H1 (cell line): ENCODE measurements at regions not wholly inside any gene's neighbourhood (a gene's known extent, or its start where the extent isn't known, plus 50 kb on each side); places are given as distances from the start of the nearest gene placed in this dataset.

Source experiments
- EZH2 ChIP-seq: fragments of 200-600 bp; sonication (generic); IDR thresholded peaks from 2 replicates; pipeline ENCODE4 v1.7.1; 2012; ENCODE audit warnings: low read depth, mild to moderate bottlenecking, moderate library complexity, low read length, inconsistent platforms; ENCODE audit not compliant: severe bottlenecking
- HDAC6 ChIP-seq: IDR thresholded peaks from one replicate; pipeline ENCODE4 v1.7.1; 2012; ENCODE audit warnings: low read depth, mild to moderate bottlenecking, inconsistent platforms, low read length, moderate library complexity
- JUN ChIP-seq: IDR thresholded peaks from 2 replicates; pipeline ENCODE4 v1.6.1; 2011; ENCODE audit warnings: low read depth, mild to moderate bottlenecking, improper control_type of control experiment, low read length
- SP1 ChIP-seq: IDR thresholded peaks from 2 replicates; pipeline ENCODE4 v1.6.1; 2011; ENCODE audit warnings: low read depth, low read length
- TF ChIP-seq, protein P1 (sequence below): IDR thresholded peaks from 2 replicates; pipeline ENCODE4 v1.6.1; 2011; ENCODE audit warnings: low read depth, mild to moderate bottlenecking, low read length; ENCODE audit not compliant: insufficient read depth
- TF ChIP-seq, protein P2 (sequence below), 3 experiments: IDR thresholded peaks; 1 replicate in 2 of 3; 2 replicates in 1 of 3; pipeline versions ENCODE4 v1.5.1 to v1.6.1; 2011; ENCODE audit warnings: low read length in 3 of 3, mild to moderate bottlenecking in 3 of 3, inconsistent platforms in 2 of 3, low read depth in 1 of 3, moderate library complexity in 1 of 3; ENCODE audit not compliant: insufficient read depth in 1 of 3; ENCODE audit errors: control extremely low read depth in 1 of 3

DNA sequence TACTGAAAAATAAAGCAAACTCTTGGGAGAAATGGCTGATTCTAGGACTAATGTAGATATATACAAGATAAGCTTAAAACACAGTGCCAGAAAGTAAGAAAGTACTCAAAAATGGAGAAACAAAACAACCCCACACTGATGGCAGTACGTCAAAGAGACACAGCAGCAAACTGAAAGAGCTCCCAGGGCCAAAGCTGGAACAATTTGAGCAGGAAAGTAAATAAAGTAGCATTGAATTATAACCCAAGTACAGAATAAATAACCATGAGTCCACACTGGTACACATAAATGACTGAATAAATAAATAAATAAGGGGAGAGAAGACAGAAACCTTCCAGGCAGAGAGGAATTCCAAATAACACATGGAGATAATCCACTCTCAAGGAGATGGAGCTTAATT, 120.9 kb downstream of the GLUL start:
- TF ChIP-seq JUN, result no peak
- no peak for TF ChIP-seq SP1
- TF ChIP-seq, protein P1, sequence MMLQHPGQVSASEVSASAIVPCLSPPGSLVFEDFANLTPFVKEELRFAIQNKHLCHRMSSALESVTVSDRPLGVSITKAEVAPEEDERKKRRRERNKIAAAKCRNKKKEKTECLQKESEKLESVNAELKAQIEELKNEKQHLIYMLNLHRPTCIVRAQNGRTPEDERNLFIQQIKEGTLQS, result no peak
- TF ChIP-seq HDAC6, result no peak
- TF ChIP-seq, protein P2, sequence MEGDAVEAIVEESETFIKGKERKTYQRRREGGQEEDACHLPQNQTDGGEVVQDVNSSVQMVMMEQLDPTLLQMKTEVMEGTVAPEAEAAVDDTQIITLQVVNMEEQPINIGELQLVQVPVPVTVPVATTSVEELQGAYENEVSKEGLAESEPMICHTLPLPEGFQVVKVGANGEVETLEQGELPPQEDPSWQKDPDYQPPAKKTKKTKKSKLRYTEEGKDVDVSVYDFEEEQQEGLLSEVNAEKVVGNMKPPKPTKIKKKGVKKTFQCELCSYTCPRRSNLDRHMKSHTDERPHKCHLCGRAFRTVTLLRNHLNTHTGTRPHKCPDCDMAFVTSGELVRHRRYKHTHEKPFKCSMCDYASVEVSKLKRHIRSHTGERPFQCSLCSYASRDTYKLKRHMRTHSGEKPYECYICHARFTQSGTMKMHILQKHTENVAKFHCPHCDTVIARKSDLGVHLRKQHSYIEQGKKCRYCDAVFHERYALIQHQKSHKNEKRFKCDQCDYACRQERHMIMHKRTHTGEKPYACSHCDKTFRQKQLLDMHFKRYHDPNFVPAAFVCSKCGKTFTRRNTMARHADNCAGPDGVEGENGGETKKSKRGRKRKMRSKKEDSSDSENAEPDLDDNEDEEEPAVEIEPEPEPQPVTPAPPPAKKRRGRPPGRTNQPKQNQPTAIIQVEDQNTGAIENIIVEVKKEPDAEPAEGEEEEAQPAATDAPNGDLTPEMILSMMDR (IDR thresholded peaks at IDR 0.05; ENCODE audit: control extremely low read depth in 1 of 3, insufficient read depth in 1 of 3, low read depth in 1 of 3, low read length in 3 of 3), result no peak
- no peak for TF ChIP-seq EZH2
